Fibroblast of villous mesenchyme (primary cell): ENCODE measurements at regions not wholly inside any gene's neighbourhood (a gene's known extent, or its start where the extent isn't known, plus 50 kb on each side); places are given as distances from the start of the nearest gene placed in this dataset.
"Not testable (repeated sequence)": the region's sequence is repeated elsewhere in the genome, so short reads cannot be mapped to it uniquely, and the experiment has no call there.

ENCODE experiments used
- DNase-seq: peaks from one replicate; pipeline ENCODE4 v3.0.0-alpha.2; 2010; ENCODE audit warnings: low read depth
- H3K4me3 ChIP-seq: 2 replicates; pipeline ENCODE4 v1.5.1; 2011; ENCODE audit warnings: low read depth, mild to moderate bottlenecking, low read length
- TF ChIP-seq, protein P1 (sequence below): IDR thresholded peaks from 2 replicates; pipeline ENCODE4 v1.5.1; 2012; ENCODE audit warnings: low read depth, mild to moderate bottlenecking, low read length; ENCODE audit not compliant: insufficient read depth

GRCh38 chr17:14736631-14737030, 435.8 kb downstream of the HS3ST3B1 start:
- TF ChIP-seq, protein P1, sequence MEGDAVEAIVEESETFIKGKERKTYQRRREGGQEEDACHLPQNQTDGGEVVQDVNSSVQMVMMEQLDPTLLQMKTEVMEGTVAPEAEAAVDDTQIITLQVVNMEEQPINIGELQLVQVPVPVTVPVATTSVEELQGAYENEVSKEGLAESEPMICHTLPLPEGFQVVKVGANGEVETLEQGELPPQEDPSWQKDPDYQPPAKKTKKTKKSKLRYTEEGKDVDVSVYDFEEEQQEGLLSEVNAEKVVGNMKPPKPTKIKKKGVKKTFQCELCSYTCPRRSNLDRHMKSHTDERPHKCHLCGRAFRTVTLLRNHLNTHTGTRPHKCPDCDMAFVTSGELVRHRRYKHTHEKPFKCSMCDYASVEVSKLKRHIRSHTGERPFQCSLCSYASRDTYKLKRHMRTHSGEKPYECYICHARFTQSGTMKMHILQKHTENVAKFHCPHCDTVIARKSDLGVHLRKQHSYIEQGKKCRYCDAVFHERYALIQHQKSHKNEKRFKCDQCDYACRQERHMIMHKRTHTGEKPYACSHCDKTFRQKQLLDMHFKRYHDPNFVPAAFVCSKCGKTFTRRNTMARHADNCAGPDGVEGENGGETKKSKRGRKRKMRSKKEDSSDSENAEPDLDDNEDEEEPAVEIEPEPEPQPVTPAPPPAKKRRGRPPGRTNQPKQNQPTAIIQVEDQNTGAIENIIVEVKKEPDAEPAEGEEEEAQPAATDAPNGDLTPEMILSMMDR = no peak
- H3K4me3 ChIP-seq = no peak overlapping the region
- DNase-seq = no peak

- no peak overlapping the region for H3K4me3 ChIP-seq
- DNase-seq = no peak
- TF ChIP-seq, protein P1 = no peak
Measured at GRCh38 chr17:14733376-14733775, 432.5 kb downstream of the HS3ST3B1 start.

GRCh38 chr17:14732211-14732610, 431.3 kb downstream of the HS3ST3B1 start:
- H3K4me3 ChIP-seq = no peak overlapping the region
- no peak for DNase-seq
- TF ChIP-seq, protein P1 = no peak

- DNase-seq = peak; percentile 57
- TF ChIP-seq, protein P1 = no peak
Measured at GRCh38 chr17:14731591-14731990, 430.7 kb downstream of the HS3ST3B1 start.

DNA sequence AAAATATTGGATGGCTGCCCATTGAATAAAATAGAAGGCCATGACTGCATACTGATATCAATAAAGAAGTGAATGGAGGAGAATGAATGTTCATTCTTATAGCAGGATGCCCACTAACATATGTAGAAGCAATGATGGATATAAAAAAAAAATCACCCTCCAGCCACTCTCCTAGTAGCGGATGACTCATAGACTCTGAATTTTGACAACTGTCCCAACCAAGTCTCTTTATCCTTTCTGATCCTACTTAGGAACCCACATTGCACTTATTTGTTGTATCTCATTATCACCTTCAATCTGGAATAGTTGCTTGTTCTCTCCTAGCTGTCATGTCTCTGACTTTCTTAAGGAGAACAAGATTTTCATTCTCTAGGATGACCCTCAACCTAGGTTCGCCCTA, 429.9 kb downstream of the HS3ST3B1 start:
- DNase-seq = no peak
- no peak overlapping the region for H3K4me3 ChIP-seq
- TF ChIP-seq, protein P1 = no peak

More at GRCh38 chr17:14731591-14731990, 430.7 kb downstream of the HS3ST3B1 start:
- H3K4me3 ChIP-seq = no peak overlapping the region

DNA sequence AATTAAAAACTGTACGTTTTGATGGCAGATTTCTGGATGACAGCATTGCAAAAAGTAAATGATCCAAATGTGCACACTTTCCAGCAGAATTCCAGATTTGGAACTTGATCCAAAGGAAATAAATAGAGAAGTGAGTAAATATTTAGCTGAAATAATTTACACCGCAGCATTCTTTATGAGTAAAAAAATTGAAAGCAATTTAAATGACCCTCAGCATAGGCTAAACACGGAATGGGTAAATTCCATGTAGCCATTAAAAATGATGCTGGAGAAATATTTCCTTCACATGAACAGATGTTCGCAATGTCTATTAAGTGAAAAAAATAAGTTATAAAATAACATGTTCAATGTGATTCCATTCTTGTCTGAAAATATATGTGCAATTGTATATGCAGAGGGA, 424.8 kb downstream of the HS3ST3B1 start:
- DNase-seq = no peak
- TF ChIP-seq, protein P1 = no peak
- no peak overlapping the region for H3K4me3 ChIP-seq

GRCh38 chr17:14724770-14725169, 423.9 kb downstream of the HS3ST3B1 start:
- TF ChIP-seq, protein P1 = no peak

GRCh38 chr17:14723349-14723748, 422.5 kb downstream of the HS3ST3B1 start:
- not testable (repeated sequence) for DNase-seq

More at GRCh38 chr17:14724770-14725169, 423.9 kb downstream of the HS3ST3B1 start:
- no peak for DNase-seq
- H3K4me3 ChIP-seq = no peak overlapping the region

More at GRCh38 chr17:14723349-14723748, 422.5 kb downstream of the HS3ST3B1 start:
- H3K4me3 ChIP-seq = not testable (repeated sequence)
